NCI-H82 (cell line): ENCODE measurements at regions not wholly inside any gene's neighbourhood (a gene's known extent, or its start where the extent isn't known, plus 50 kb on each side); places are given as distances from the start of the nearest gene placed in this dataset.
"Not testable (repeated sequence)": the region's sequence is repeated elsewhere in the genome, so short reads cannot be mapped to it uniquely, and the experiment has no call there.

Experiments used
- DNase-seq: peaks from one replicate; lab custom pipeline; 2025; lab: John Stamatoyannopoulos, UW

GRCh38 chr3:26279091-26279490 lies 343.5 kb upstream of the LRRC3B start:
- no peak for DNase-seq

GRCh38 chr3:26280517-26280916 lies 342.1 kb upstream of the LRRC3B start:
- DNase-seq: peak; percentile 0

- no peak for DNase-seq
Observed at GRCh38 chr3:26281284-26281985, 341.1 kb upstream of the LRRC3B start.

GRCh38 chr3:26284503-26284902 lies 338.1 kb upstream of the LRRC3B start:
- DNase-seq: not testable (repeated sequence)

- no peak for DNase-seq
Observed at GRCh38 chr3:26291840-26292239, 330.7 kb upstream of the LRRC3B start.

- no peak for DNase-seq
Observed at GRCh38 chr3:26292780-26293179, 329.8 kb upstream of the LRRC3B start.

GRCh38 chr3:26293329-26293844 lies 329.2 kb upstream of the LRRC3B start:
- no peak for DNase-seq

- DNase-seq: no peak
Observed at GRCh38 chr3:26307192-26307591, 315.4 kb upstream of the LRRC3B start.

GRCh38 chr3:26307787-26308186 lies 314.8 kb upstream of the LRRC3B start:
- DNase-seq: no peak

GRCh38 chr3:26308454-26308853 lies 314.1 kb upstream of the LRRC3B start:
- no peak for DNase-seq

- not testable (repeated sequence) for DNase-seq
Observed at GRCh38 chr3:26309536-26309935, 313.0 kb upstream of the LRRC3B start.

GRCh38 chr3:26312816-26313215 lies 309.8 kb upstream of the LRRC3B start:
- DNase-seq: peak; percentile 44

GRCh38 chr3:26316472-26316871 lies 306.1 kb upstream of the LRRC3B start:
- DNase-seq: no peak

- not testable (repeated sequence) for DNase-seq
Observed at GRCh38 chr3:26323741-26324140, 298.8 kb upstream of the LRRC3B start.

GRCh38 chr3:26340001-26340400 lies 282.6 kb upstream of the LRRC3B start:
- DNase-seq: no peak

GRCh38 chr3:26343647-26344046 lies 278.9 kb upstream of the LRRC3B start:
- DNase-seq: no peak

- DNase-seq: no peak
Observed at GRCh38 chr3:26345613-26346012, 277.0 kb upstream of the LRRC3B start.

- no peak for DNase-seq
Observed at GRCh38 chr3:26346497-26346896, 276.1 kb upstream of the LRRC3B start.

GRCh38 chr3:26347150-26347549 lies 275.4 kb upstream of the LRRC3B start:
- no peak for DNase-seq

- no peak for DNase-seq
Observed at GRCh38 chr3:26350853-26351252, 271.7 kb upstream of the LRRC3B start.

GRCh38 chr3:26353097-26353496 lies 269.5 kb upstream of the LRRC3B start:
- no peak for DNase-seq

GRCh38 chr3:26358405-26358804 lies 264.2 kb upstream of the LRRC3B start:
- DNase-seq: no peak

- no peak for DNase-seq
Observed at GRCh38 chr3:26365706-26366105, 256.9 kb upstream of the LRRC3B start.

- no peak for DNase-seq
Observed at GRCh38 chr3:26368312-26368711, 254.3 kb upstream of the LRRC3B start.
